ENCODE measurements at regions not wholly inside any gene's neighbourhood (a gene's known extent, or its start where the extent isn't known, plus 50 kb on each side); places are given as distances from the start of the nearest gene placed in this dataset.

DNA sequence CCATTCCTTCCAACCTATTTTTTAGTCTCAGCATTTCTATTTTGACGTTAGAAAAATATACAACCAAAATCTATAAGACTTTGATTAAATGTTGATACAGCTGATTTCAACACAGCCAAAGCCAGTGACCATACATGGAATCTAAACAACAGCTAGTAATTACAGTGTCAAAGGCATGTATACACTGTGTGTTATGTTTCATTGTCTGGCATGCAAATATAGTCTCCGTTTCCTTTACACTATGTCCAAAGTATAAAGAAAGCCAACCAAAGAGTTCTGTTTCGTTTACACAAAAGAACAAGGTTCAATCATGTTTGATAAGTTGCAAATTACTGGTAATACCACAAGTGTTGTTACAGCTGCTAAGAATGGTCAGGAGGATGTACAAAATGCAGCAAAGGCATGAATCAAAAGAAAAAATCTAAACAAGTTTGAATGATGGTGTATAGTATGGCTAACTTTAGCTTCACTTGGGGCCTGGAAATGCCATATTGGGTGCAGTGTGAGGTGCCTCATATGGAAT, 268.3 kb upstream of the FERD3L start:
- no peak for DNase-seq
- Histone ChIP-seq H3K9ac (ENCODE audit: insufficient read depth, low read length, poor library complexity, severe bottlenecking) (no peak overlapping the region), H3K36me3 (replicated peaks in 1 of 2; ENCODE audit: control insufficient read depth in 1 of 2, insufficient read depth in 2 of 2, low read length in 2 of 2) (no peaks in the 10 kb centered on the region), H3K4me3 (replicated peaks in 1 of 3; ENCODE audit: low read depth in 2 of 3, low read length in 3 of 3) (no peak overlapping the region), H3K4me1 (ENCODE audit: control insufficient read depth in 1 of 2, insufficient read depth in 2 of 2, low read length in 2 of 2) (no peaks in the 10 kb centered on the region), H3K27me3 (ENCODE audit: control insufficient read depth in 2 of 2, insufficient read depth in 2 of 2, low read length in 2 of 2) (no peaks in the 10 kb centered on the region), H3K27ac (ENCODE audit: low read depth in 1 of 2, low read length in 2 of 2) (no peak overlapping the region), H3K79me2 (ENCODE audit: insufficient read depth, low read length) (no peaks in the 10 kb centered on the region), H4K20me1 (ENCODE audit: insufficient read depth, low read length) (no peaks in the 10 kb centered on the region), H3K9me3 (replicated peaks in 1 of 2; ENCODE audit: control insufficient read depth in 1 of 2, insufficient read depth in 1 of 2, low read length in 2 of 2) (no peaks in the 10 kb centered on the region), H2AFZ (ENCODE audit: insufficient read depth, low read depth, low read length, poor library complexity, severe bottlenecking) (no peak overlapping the region), H3K4me2 (replicated peaks; ENCODE audit: extremely low read depth, low read length, poor library complexity, severe bottlenecking) (no peak overlapping the region)
- H3K36me3 Mint-ChIP-seq: no peaks in the 10 kb centered on the region
- intact Hi-C loops (cut with micrococcal nuclease): no loop called here
- TF ChIP-seq, protein P1, sequence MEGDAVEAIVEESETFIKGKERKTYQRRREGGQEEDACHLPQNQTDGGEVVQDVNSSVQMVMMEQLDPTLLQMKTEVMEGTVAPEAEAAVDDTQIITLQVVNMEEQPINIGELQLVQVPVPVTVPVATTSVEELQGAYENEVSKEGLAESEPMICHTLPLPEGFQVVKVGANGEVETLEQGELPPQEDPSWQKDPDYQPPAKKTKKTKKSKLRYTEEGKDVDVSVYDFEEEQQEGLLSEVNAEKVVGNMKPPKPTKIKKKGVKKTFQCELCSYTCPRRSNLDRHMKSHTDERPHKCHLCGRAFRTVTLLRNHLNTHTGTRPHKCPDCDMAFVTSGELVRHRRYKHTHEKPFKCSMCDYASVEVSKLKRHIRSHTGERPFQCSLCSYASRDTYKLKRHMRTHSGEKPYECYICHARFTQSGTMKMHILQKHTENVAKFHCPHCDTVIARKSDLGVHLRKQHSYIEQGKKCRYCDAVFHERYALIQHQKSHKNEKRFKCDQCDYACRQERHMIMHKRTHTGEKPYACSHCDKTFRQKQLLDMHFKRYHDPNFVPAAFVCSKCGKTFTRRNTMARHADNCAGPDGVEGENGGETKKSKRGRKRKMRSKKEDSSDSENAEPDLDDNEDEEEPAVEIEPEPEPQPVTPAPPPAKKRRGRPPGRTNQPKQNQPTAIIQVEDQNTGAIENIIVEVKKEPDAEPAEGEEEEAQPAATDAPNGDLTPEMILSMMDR (IDR thresholded peaks at IDR 0.05): no peak
- no peak overlapping the region for H3K27ac Mint-ChIP-seq
- no CpG with 5 or more reads among the region's 3 CpGs for WGBS (ENCODE audit: insufficient coverage)
- H3K4me3 Mint-ChIP-seq: no peak overlapping the region
- no peaks in the 10 kb centered on the region for H3K4me1 Mint-ChIP-seq
- peaks cover 0 to 2% (median 0%) of the 10 kb centered on the region in 7 donors for H3K9me3 Mint-ChIP-seq
- no peaks in the 10 kb centered on the region for H3K27me3 Mint-ChIP-seq (ENCODE audit: low read depth in 3 of 3)

DNA sequence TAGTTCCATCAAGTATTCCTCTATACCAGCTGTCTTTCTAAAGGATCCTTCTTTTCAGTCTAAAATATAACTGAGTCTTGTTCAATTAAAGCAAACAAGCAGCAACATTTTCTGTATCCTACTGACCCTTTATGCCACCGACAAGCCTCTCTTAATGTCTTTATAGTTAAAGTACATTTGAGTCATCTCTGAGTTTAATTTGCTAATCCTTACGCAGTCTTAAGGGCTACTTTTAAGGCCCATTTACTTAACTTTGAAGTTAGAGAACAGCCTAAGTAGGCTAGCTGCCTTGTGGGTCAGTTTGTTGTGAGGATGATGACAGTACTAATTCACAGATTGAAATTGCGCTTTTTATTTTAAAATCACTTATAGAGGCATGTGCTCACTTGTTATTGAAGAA, 265.5 kb upstream of the FERD3L start:
- Histone ChIP-seq H3K27me3 (ENCODE audit: control insufficient read depth in 2 of 2, insufficient read depth in 2 of 2, low read length in 2 of 2) (no peaks in the 10 kb centered on the region), H3K27ac (ENCODE audit: low read depth in 1 of 2, low read length in 2 of 2) (no peak overlapping the region), H3K36me3 (replicated peaks in 1 of 2; ENCODE audit: control insufficient read depth in 1 of 2, insufficient read depth in 2 of 2, low read length in 2 of 2) (no peaks in the 10 kb centered on the region), H3K79me2 (ENCODE audit: insufficient read depth, low read length) (no peaks in the 10 kb centered on the region), H4K20me1 (ENCODE audit: insufficient read depth, low read length) (no peaks in the 10 kb centered on the region), H3K4me3 (replicated peaks in 1 of 3; ENCODE audit: low read depth in 2 of 3, low read length in 3 of 3) (no peak overlapping the region), H3K4me2 (replicated peaks; ENCODE audit: extremely low read depth, low read length, poor library complexity, severe bottlenecking) (no peak overlapping the region), H2AFZ (ENCODE audit: insufficient read depth, low read depth, low read length, poor library complexity, severe bottlenecking) (no peak overlapping the region), H3K9ac (ENCODE audit: insufficient read depth, low read length, poor library complexity, severe bottlenecking) (no peak overlapping the region), H3K4me1 (ENCODE audit: control insufficient read depth in 1 of 2, insufficient read depth in 2 of 2, low read length in 2 of 2) (peaks cover 0 to under 1% of the 10 kb centered on the region in 2 donors), H3K9me3 (replicated peaks in 1 of 2; ENCODE audit: control insufficient read depth in 1 of 2, insufficient read depth in 1 of 2, low read length in 2 of 2) (no peaks in the 10 kb centered on the region)
- Mint-ChIP-seq H3K4me1 (peaks cover under 1% of the 10 kb centered on the region), H3K27me3 (ENCODE audit: low read depth in 3 of 3) (no peaks in the 10 kb centered on the region), H3K36me3 (no peaks in the 10 kb centered on the region), H3K27ac (no peak overlapping the region), H3K9me3 (peaks cover 0 to 2% (median 0%) of the 10 kb centered on the region in 7 donors), H3K4me3 (no peak overlapping the region)
- TF ChIP-seq, protein P1 (IDR thresholded peaks at IDR 0.05): no peak
- WGBS (ENCODE audit: insufficient coverage): no CpG with 5 or more reads among the region's 3 CpGs
- no peak for DNase-seq
- intact Hi-C loops (cut with micrococcal nuclease): no loop called here

Data from CD14-positive monocyte (primary cell).